ENCODE measurements at regions not wholly inside any gene's neighbourhood (a gene's known extent, or its start where the extent isn't known, plus 50 kb on each side); places are given as distances from the start of the nearest gene placed in this dataset.
A peak's percentile ranks its signal among the peaks of the same experiment; 100 is the strongest.

- TF ChIP-seq CTCF (IDR thresholded peaks at IDR 0.05 in 2 of 3, conservative IDR thresholded peaks at IDR 0.05 in 1 of 3; ENCODE audit: borderline replicate concordance in 1 of 3, insufficient read depth in 1 of 3, low read depth in 2 of 3, low read length in 2 of 3) (no peak), EZH2 (IDR thresholded peaks at IDR 0.05) (no peak), CBX3 (IDR thresholded peaks at IDR 0.05; ENCODE audit: low read depth) (no peak), ZNF274 (IDR thresholded peaks at IDR 0.05; ENCODE audit: low read depth, low read length) (no peak), ELF1 (IDR thresholded peaks at IDR 0.05; ENCODE audit: borderline replicate concordance, low read depth) (no peak), SRF (IDR thresholded peaks at IDR 0.05; ENCODE audit: low read depth) (no peak)
Measured at GRCh38 chr10:44030738-44031137, 354.2 kb downstream of the CXCL12 start (continued).

- ATAC-seq (peak; percentile 58; the same call in 1 of the 2 replicates), DNase-seq (ENCODE audit: low read depth, low spot score) (no peak)
- ChIA-PET POLR2A (no interaction called here), RAD21 (ENCODE audit: low non-redundant PET in 1 of 2, low total read pairs in 2 of 2, uncharacterized antibody in 2 of 2, unreplicated experiment in 2 of 2) (no interaction called here), CTCF (no interaction called here)
- intact Hi-C loops (cut with micrococcal nuclease): loop anchor here (2.0 kb wide), 1 partner anchor 359 kb away; no protein-coding TSS in a partner anchor
- peak in 2 of 3 experiments; percentile 10 to 27; a peak in 2 of 6 replicates for TF ChIP-seq CTCF (IDR thresholded peaks at IDR 0.05 in 2 of 3, conservative IDR thresholded peaks at IDR 0.05 in 1 of 3; ENCODE audit: borderline replicate concordance in 1 of 3, insufficient read depth in 1 of 3, low read depth in 2 of 3, low read length in 2 of 3)
- TF ChIP-seq EZH2 (IDR thresholded peaks at IDR 0.05): no peak
- TF ChIP-seq REST (IDR thresholded peaks at IDR 0.05; ENCODE audit: low read depth): no peak
- peak; percentile 39 for TF ChIP-seq RAD21 (IDR thresholded peaks at IDR 0.05; ENCODE audit: low read depth)
- Histone ChIP-seq H2AFZ (ENCODE audit: low read depth, low read length, poor library complexity, severe bottlenecking) (no peak overlapping the region), H3K9me3 (ENCODE audit: control insufficient read depth in 1 of 2, insufficient read depth in 1 of 2, low read depth in 1 of 2, low read length in 2 of 2) (no peaks in the 10 kb centered on the region), H3K9me2 (ENCODE audit: insufficient read depth) (no peaks in the 10 kb centered on the region), H3K79me2 (ENCODE audit: insufficient read depth, low read length) (no peaks in the 10 kb centered on the region), H3K9ac (ENCODE audit: low read length) (no peak overlapping the region), H3K4me1 (ENCODE audit: control insufficient read depth in 1 of 2, insufficient read depth in 2 of 2, low read length in 2 of 2) (no peaks in the 10 kb centered on the region), H3K27me3 (ENCODE audit: insufficient read depth, low read length) (peaks cover 23% of the 10 kb centered on the region), H3K4me2 (ENCODE audit: low read length) (no peak overlapping the region), H4K20me1 (ENCODE audit: insufficient read depth) (no peaks in the 10 kb centered on the region), H3K36me3 (ENCODE audit: control insufficient read depth in 1 of 2, insufficient read depth in 2 of 2, low read length in 2 of 2) (no peaks in the 10 kb centered on the region), H3K4me3 (replicated peaks in 1 of 2; ENCODE audit: low read depth in 1 of 2, low read length in 2 of 2) (no peak overlapping the region), H3K27ac (ENCODE audit: low read depth, low read length) (no peak overlapping the region)
- BruUV-seq (replicated peaks): no TSS peak
Measured at GRCh38 chr10:44030132-44030531, 354.8 kb downstream of the CXCL12 start.

Measured in HCT116 (cell line).